ENCODE measurements at regions not wholly inside any gene's neighbourhood (a gene's known extent, or its start where the extent isn't known, plus 50 kb on each side); places are given as distances from the start of the nearest gene placed in this dataset.
"Not testable (repeated sequence)": the region's sequence is repeated elsewhere in the genome, so short reads cannot be mapped to it uniquely, and the experiment has no call there.

DNA sequence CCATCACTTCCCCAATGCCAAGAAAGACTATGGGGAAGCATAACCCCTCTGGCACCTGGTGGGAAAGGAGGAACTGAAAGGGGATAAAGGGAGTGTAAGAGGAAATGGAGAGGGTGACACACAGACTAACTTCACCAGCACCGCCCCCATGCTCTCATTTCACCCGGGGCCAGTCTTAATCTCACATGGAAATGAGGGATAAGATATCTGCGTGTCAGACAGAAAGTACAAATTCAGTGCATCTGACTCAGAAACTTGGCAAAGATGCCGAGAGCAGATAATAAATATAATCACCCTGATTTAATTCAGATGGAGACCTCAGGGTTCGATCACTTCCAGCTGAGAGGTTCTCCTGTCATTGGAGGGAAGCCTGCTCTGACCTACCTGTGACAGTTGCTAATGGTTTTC, 191.6 kb downstream of the DUSP6 start:
- Histone ChIP-seq H3K4me3 (no peak overlapping the region), H3K9me3 (ENCODE audit: low read depth, low read length) (no peaks in the 10 kb centered on the region), H3K9ac (ENCODE audit: insufficient read length) (no peak overlapping the region), H3K36me3 (ENCODE audit: insufficient read depth, low read length) (no peaks in the 10 kb centered on the region), H3K27ac (no peak overlapping the region)
- DNase-seq (ENCODE audit: low read depth, low spot score), result no peak
- TF ChIP-seq POLR2AphosphoS5 (IDR thresholded peaks at IDR 0.05; ENCODE audit: borderline replicate concordance, low read depth, low read length), result no peak
- TF ChIP-seq EZH2 (IDR thresholded peaks at IDR 0.05), result no peak
- TF ChIP-seq FOXP2 (optimal IDR thresholded peaks at IDR 0.05; ENCODE audit: control extremely low read depth, extremely low read length, insufficient read depth), result no peak

DNA sequence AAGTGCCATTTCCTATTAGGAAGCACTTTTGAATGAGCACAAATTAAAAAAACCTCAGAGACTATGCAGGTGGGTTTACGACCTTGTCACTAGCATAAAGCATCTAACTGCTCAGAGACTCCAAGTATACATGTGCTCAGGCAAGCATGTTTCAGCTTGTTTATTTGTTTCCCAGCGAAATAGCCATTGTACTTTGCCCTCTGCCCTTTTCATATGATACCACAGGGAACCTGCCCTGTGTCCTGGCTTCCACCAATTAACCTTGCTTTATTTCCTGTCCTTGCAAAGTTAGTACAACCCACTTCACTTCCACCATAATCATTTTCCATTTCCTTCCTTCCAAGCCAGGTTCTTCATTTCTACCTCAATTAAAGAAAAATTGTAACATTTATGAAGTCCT, 194.9 kb downstream of the DUSP6 start:
- H3K9ac ChIP-seq (ENCODE audit: insufficient read length), result no peak overlapping the region
- no peaks in the 10 kb centered on the region for H3K36me3 ChIP-seq (ENCODE audit: insufficient read depth, low read length)
- no peaks in the 10 kb centered on the region for H3K9me3 ChIP-seq (ENCODE audit: low read depth, low read length)
- H3K4me3 ChIP-seq, result no peak overlapping the region
- DNase-seq (ENCODE audit: low read depth, low spot score), result no peak
- H3K27ac ChIP-seq, result no peak overlapping the region
- TF ChIP-seq FOXP2 (optimal IDR thresholded peaks at IDR 0.05; ENCODE audit: control extremely low read depth, extremely low read length, insufficient read depth) (no peak), POLR2AphosphoS5 (IDR thresholded peaks at IDR 0.05; ENCODE audit: borderline replicate concordance, low read depth, low read length) (no peak), EZH2 (IDR thresholded peaks at IDR 0.05) (no peak)

DNA sequence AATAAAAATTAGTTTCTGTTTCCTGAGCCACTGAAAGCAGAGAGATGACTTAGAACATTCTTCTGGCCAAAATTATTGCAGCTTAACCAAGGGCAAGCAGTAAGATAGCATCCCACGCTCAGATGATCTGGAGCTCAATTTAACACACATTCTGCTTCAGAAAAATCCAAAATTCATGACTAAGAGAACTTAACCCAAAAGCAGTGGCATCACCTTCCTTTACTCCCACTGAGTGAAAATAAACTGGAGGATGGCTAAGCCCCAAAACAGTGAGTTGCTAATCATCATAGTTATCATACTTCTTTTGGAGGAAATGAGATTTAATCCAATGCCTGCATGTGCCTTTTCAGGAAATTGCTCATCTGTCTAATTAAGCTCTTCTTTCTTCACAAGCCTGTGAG, 195.4 kb downstream of the DUSP6 start:
- H3K9me3 ChIP-seq (ENCODE audit: low read depth, low read length), result no peaks in the 10 kb centered on the region
- TF ChIP-seq FOXP2 (optimal IDR thresholded peaks at IDR 0.05; ENCODE audit: control extremely low read depth, extremely low read length, insufficient read depth), result no peak
- no peak for TF ChIP-seq EZH2 (IDR thresholded peaks at IDR 0.05)
- TF ChIP-seq POLR2AphosphoS5 (IDR thresholded peaks at IDR 0.05; ENCODE audit: borderline replicate concordance, low read depth, low read length), result no peak
- no peaks in the 10 kb centered on the region for H3K36me3 ChIP-seq (ENCODE audit: insufficient read depth, low read length)
- H3K27ac ChIP-seq, result no peak overlapping the region
- no peak overlapping the region for H3K4me3 ChIP-seq
- no peak for DNase-seq (ENCODE audit: low read depth, low spot score)
- no peak overlapping the region for H3K9ac ChIP-seq (ENCODE audit: insufficient read length)

DNA sequence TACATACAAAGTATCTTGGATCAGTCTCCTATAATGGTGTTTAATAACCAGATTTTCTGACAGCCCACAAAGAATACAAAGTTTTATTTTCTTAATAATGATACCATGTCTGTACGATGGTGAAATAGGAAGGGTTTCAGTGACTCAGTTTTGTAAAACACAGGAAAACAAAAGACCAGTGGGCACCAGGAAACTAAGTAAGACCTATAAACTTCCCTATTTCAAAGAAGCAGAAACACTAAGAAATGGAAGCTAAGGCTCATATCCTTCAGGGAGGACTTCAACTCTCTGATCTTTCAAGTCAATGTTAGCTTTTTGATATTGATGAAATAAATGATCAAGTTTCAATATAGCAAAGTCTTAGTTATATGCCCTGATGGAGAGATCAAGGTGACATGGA, 196.0 kb downstream of the DUSP6 start:
- Histone ChIP-seq H3K27ac (no peak overlapping the region), H3K9ac (ENCODE audit: insufficient read length) (no peak overlapping the region), H3K36me3 (ENCODE audit: insufficient read depth, low read length) (no peaks in the 10 kb centered on the region), H3K4me3 (no peak overlapping the region), H3K9me3 (ENCODE audit: low read depth, low read length) (no peaks in the 10 kb centered on the region)
- no peak for DNase-seq (ENCODE audit: low read depth, low spot score)
- no peak for TF ChIP-seq FOXP2 (optimal IDR thresholded peaks at IDR 0.05; ENCODE audit: control extremely low read depth, extremely low read length, insufficient read depth)
- TF ChIP-seq POLR2AphosphoS5 (IDR thresholded peaks at IDR 0.05; ENCODE audit: borderline replicate concordance, low read depth, low read length), result no peak
- TF ChIP-seq EZH2 (IDR thresholded peaks at IDR 0.05), result no peak

DNA sequence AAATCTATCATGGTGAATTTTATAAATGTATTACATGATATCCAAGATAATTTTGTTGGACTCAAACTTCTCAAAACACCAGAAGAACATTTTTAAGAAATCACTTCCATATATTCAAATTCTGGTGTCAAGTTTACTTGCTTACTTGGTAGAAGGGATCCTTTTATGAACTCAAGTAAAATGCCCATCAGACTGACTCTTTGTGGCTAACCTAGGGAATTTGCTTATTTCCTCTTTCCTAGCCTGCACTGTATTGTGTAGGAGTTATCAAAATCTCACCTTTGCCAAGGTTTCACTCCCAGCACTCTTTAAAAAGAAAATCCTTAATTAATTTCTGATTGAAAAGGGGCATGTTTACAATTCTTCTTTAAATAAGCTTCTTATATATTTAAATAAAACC, 196.5 kb downstream of the DUSP6 start:
- no peak overlapping the region for H3K27ac ChIP-seq
- TF ChIP-seq FOXP2 (optimal IDR thresholded peaks at IDR 0.05; ENCODE audit: control extremely low read depth, extremely low read length, insufficient read depth), result no peak
- TF ChIP-seq POLR2AphosphoS5 (IDR thresholded peaks at IDR 0.05; ENCODE audit: borderline replicate concordance, low read depth, low read length), result no peak
- H3K4me3 ChIP-seq, result no peak overlapping the region
- H3K9ac ChIP-seq (ENCODE audit: insufficient read length), result no peak overlapping the region
- H3K9me3 ChIP-seq (ENCODE audit: low read depth, low read length), result no peaks in the 10 kb centered on the region
- no peaks in the 10 kb centered on the region for H3K36me3 ChIP-seq (ENCODE audit: insufficient read depth, low read length)
- DNase-seq (ENCODE audit: low read depth, low spot score), result no peak

DNA sequence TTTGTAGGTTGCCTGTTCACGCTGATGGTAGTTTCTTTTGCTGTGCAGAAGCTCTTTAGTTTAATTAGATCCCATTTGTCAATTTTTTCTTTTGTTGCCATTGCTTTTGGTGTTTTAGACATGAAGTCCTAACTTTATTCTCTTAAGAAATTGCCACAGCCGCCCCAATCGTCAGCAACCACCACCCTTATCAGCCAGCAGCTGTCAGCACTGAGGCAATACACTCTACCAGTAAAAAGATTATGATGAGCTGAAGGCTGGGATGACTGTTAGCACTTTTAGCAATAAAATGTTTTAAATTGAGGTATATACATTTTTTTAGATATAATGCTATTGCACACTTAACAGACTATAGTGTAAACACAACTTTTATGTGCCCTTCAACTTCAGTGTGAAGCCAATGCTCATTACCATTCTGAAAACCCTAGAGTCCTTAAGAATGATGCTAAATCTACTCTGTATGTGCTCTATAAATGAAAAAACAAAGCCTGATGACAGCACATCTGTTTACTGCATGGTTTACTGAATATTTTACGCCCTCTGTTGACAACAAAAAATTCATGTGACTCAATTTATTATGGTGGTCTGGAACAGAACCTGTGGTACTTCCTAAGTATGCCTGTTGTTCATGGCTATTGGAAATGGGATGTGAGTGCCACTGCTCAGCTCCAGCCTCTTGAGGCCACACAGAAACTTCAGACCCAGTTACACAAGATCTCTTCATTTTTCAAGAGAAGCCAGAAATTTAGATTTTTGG, 197.4 kb downstream of the DUSP6 start:
- TF ChIP-seq POLR2AphosphoS5 (IDR thresholded peaks at IDR 0.05; ENCODE audit: borderline replicate concordance, low read depth, low read length) (no peak), FOXP2 (optimal IDR thresholded peaks at IDR 0.05; ENCODE audit: control extremely low read depth, extremely low read length, insufficient read depth) (no peak), EZH2 (IDR thresholded peaks at IDR 0.05) (no peak)
- Histone ChIP-seq H3K27ac (no peak overlapping the region), H3K9me3 (ENCODE audit: low read depth, low read length) (no peaks in the 10 kb centered on the region), H3K9ac (ENCODE audit: insufficient read length) (no peak overlapping the region), H3K4me3 (no peak overlapping the region), H3K36me3 (ENCODE audit: insufficient read depth, low read length) (no peaks in the 10 kb centered on the region)
- no peak for DNase-seq (ENCODE audit: low read depth, low spot score)

DNA sequence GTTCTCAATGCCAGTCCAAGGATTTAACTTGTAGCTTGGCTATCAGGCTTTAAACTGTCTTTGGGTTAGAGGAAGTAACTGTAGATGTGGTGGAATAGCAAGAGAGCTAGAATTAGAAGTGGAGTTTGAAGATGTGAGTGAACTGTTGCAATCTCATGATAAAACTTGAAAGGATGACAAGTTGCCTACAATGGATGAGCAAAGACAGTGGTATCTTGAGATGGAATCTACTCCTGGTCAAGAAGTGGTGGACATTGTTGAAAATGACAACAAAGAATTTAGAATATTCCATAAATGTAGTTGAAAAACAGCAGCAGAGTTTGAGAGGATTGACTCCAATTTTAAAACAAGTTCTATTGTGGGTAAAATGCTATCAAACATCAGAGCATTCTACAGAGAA, 199.0 kb downstream of the DUSP6 start:
- H3K4me3 ChIP-seq, result no peak overlapping the region
- no peaks in the 10 kb centered on the region for H3K9me3 ChIP-seq (ENCODE audit: low read depth, low read length)
- no peaks in the 10 kb centered on the region for H3K36me3 ChIP-seq (ENCODE audit: insufficient read depth, low read length)
- H3K27ac ChIP-seq, result no peak overlapping the region
- TF ChIP-seq FOXP2 (optimal IDR thresholded peaks at IDR 0.05; ENCODE audit: control extremely low read depth, extremely low read length, insufficient read depth) (no peak), POLR2AphosphoS5 (IDR thresholded peaks at IDR 0.05; ENCODE audit: borderline replicate concordance, low read depth, low read length) (no peak), EZH2 (IDR thresholded peaks at IDR 0.05) (no peak)
- H3K9ac ChIP-seq (ENCODE audit: insufficient read length), result no peak overlapping the region
- DNase-seq (ENCODE audit: low read depth, low spot score), result no peak

DNA sequence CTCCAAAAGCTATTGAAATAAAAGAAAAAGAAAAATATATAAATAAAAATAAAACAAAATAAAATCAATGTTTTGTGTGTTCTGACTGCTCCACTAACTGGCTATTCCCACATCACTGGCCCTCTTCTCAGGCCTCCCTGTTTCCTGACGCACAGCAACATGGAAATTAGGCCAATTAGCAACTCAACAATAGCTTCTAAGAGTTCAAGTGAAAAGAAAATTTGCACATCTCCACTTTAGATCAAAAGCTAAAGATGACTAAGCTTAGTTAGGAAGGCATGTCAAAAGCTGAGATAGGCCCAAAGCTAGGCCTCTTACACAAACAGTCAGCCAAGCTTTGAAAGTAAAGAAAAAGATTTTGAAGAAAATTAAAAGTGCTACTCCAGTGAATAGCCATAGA, 200.8 kb downstream of the DUSP6 start:
- Histone ChIP-seq H3K4me3 (no peak overlapping the region), H3K36me3 (ENCODE audit: insufficient read depth, low read length) (no peaks in the 10 kb centered on the region), H3K9me3 (ENCODE audit: low read depth, low read length) (no peaks in the 10 kb centered on the region), H3K27ac (no peak overlapping the region), H3K9ac (ENCODE audit: insufficient read length) (no peak overlapping the region)
- DNase-seq (ENCODE audit: low read depth, low spot score), result no peak
- TF ChIP-seq FOXP2 (optimal IDR thresholded peaks at IDR 0.05; ENCODE audit: control extremely low read depth, extremely low read length, insufficient read depth) (no peak), POLR2AphosphoS5 (IDR thresholded peaks at IDR 0.05; ENCODE audit: borderline replicate concordance, low read depth, low read length) (no peak), EZH2 (IDR thresholded peaks at IDR 0.05) (no peak)

DNA sequence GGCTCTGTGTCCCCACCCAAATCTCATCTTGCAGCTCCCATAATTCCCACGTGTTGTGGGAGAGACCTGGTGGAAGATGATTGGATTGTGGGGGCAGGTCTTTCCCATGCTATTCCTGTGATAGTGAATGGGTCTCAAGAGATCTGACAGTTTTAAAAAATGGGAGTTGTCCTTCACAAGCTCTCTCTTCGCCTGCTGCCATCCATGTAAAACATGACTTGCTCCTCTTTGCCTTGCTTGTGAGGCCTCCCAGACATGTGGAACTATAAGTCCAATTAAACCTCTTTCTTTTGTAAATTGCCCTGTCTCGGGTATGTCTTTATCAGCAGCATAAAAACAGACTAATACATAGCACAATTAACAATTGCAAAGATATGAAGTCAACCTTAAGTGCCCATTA, 201.5 kb downstream of the DUSP6 start:
- H3K9me3 ChIP-seq (ENCODE audit: low read depth, low read length); H3K4me3 ChIP-seq; H3K27ac ChIP-seq; DNase-seq (ENCODE audit: low read depth, low spot score); H3K9ac ChIP-seq (ENCODE audit: insufficient read length); H3K36me3 ChIP-seq (ENCODE audit: insufficient read depth, low read length): not testable (repeated sequence)

All from SK-N-MC (cell line).